PC-9 (cell line): ENCODE measurements at regions not wholly inside any gene's neighbourhood (a gene's known extent, or its start where the extent isn't known, plus 50 kb on each side); places are given as distances from the start of the nearest gene placed in this dataset.

Experiments
- CTCF ChIP-seq: fragments of 200-600 bp; sonication (generic); conservative IDR thresholded peaks from 2 replicates; pipeline ENCODE4 v1.6.1; 2017; ENCODE audit warnings: mixed run types, antibody characterized with exemption, mild to moderate bottlenecking, moderate library complexity
- EZH2 ChIP-seq: fragments of 200-600 bp; sonication (generic); IDR thresholded peaks from 2 replicates; pipeline ENCODE4 v1.8.0; 2017; ENCODE audit warnings: antibody characterized with exemption, low read depth

GRCh38 chr12:131379738-131380137 lies 331.2 kb upstream of the SFSWAP start:
- TF ChIP-seq CTCF: no peak
- TF ChIP-seq EZH2: no peak
